Activated CD4-positive, alpha-beta T cell treated with anti-CD3 and anti-CD28 coated beads for 36 hours (primary cell): ENCODE measurements at regions not wholly inside any gene's neighbourhood (a gene's known extent, or its start where the extent isn't known, plus 50 kb on each side); places are given as distances from the start of the nearest gene placed in this dataset.

ENCODE experiments used
- ATAC-seq: fragments of 200-7000 bp; cut with Tn5 transposase; one replicate; pipeline ENCODE4 v1.10.0; 2021; ENCODE audit warnings: mild to moderate bottlenecking, moderate library complexity
- CTCF ChIA-PET: fragments of 350-600 bp; sonication (Branson Sonifier 250); formaldehyde crosslinking; loops from one replicate; lab custom pipeline; 2021; ENCODE audit warnings: antibody characterized with exemption; lab: Charles Lee
- POLR2A ChIA-PET: fragments of 350-600 bp; sonication (Branson Sonifier 250); formaldehyde crosslinking; loops from one replicate; lab custom pipeline; 2021; ENCODE audit warnings: antibody characterized with exemption, inconsistent platforms; lab: Charles Lee
- DNase-seq: peaks from one replicate; pipeline ENCODE4 v3.0.0-alpha.2; 2020
- H3K27ac Mint-ChIP-seq: one replicate; pipeline ENCODE4 v1.8.0; 2021; ENCODE audit warnings: mixed read lengths
- H3K27me3 Mint-ChIP-seq: one replicate; pipeline ENCODE4 v1.8.0; 2021; ENCODE audit warnings: mixed read lengths
- H3K36me3 Mint-ChIP-seq: one replicate; pipeline ENCODE4 v1.8.0; 2021; ENCODE audit warnings: low read depth, mixed read lengths
- H3K4me1 Mint-ChIP-seq: one replicate; pipeline ENCODE4 v1.8.0; 2021; ENCODE audit warnings: mixed read lengths
- H3K4me3 Mint-ChIP-seq: one replicate; pipeline ENCODE4 v1.8.0; 2021; ENCODE audit warnings: mild to moderate bottlenecking, moderate library complexity, mixed read lengths
- H3K9me3 Mint-ChIP-seq: one replicate; pipeline ENCODE4 v1.8.0; 2021; ENCODE audit warnings: low read depth, mixed read lengths
- intact Hi-C, 2 experiments: fragments of 100-400 bp; cut with DNase I in 1 of 2; cut with micrococcal nuclease in 1 of 2; formaldehyde crosslinking; loops; one replicate each; pipeline versions ENCODE4 v1.14.2 to v1.15.1; 2022 to 2024; cut with DNase I, micrococcal nuclease

DNA sequence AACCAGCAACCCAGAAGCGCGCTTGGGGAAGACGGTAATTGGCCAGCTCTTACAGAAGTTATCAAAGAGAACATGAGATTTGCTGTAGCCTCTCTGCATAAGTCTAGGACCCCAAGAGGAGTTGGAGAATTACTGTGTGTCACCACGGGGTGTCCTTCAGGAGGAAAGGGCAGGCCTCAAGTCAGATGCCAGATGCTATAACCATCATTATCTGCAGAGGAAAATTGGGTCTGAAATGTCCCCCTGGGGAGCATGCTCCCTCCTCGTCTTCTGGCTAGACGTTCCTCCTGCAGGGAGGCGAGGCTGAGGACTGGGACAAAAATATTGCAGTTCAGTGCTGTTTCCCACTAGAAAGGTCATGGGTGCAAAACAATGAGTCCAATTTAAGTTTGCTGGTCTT, 380.5 kb upstream of the CFAP20DC start:
- H3K4me3 Mint-ChIP-seq: no peak overlapping the region
- DNase-seq: no peak
- peaks cover 6% of the 10 kb centered on the region for H3K27me3 Mint-ChIP-seq
- POLR2A ChIA-PET: no interaction called here
- ATAC-seq: no peak
- H3K27ac Mint-ChIP-seq: no peak overlapping the region
- CTCF ChIA-PET: no interaction called here
- intact Hi-C loops: no loop called here
- peaks cover 13% of the 10 kb centered on the region for H3K9me3 Mint-ChIP-seq
- peaks cover 34% of the 10 kb centered on the region for H3K4me1 Mint-ChIP-seq
- H3K36me3 Mint-ChIP-seq: peaks cover 2% of the 10 kb centered on the region

DNA sequence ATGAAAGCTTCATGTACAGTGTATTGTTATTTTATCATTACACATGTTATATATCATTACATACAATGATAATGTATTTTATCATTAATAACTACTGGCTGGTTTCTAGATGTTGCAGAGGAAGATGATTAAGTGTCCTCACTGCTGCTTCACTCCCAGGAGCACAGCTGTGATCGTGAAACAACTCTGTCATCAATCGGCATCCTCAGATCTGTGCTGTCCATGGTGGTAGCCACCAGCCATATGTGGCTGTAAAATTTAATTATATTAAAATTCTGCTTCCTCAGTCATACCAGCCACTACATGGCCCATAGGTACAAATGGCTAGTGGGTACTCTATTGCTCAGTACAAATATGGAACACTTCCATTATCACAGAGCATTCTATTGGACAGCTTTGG, 379.4 kb upstream of the CFAP20DC start:
- DNase-seq (no peak), ATAC-seq (no peak)
- peaks cover 10% of the 10 kb centered on the region for H3K9me3 Mint-ChIP-seq
- peaks cover 44% of the 10 kb centered on the region for H3K4me1 Mint-ChIP-seq
- ChIA-PET CTCF (interaction anchor here (1.4 to 1.7 kb wide), 2 partner anchors 11 to 15 kb away, joined by 3 to 4 read pairs; no protein-coding TSS in a partner anchor), POLR2A (no interaction called here)
- H3K27ac Mint-ChIP-seq: no peak overlapping the region
- H3K27me3 Mint-ChIP-seq: peaks cover 6% of the 10 kb centered on the region
- intact Hi-C loops: loop anchor here (5.0 to 10.0 kb wide), 4 partner anchors 114 to 744 kb away; no protein-coding TSS in a partner anchor
- H3K36me3 Mint-ChIP-seq: peaks cover 1% of the 10 kb centered on the region
- H3K4me3 Mint-ChIP-seq: no peak overlapping the region

DNA sequence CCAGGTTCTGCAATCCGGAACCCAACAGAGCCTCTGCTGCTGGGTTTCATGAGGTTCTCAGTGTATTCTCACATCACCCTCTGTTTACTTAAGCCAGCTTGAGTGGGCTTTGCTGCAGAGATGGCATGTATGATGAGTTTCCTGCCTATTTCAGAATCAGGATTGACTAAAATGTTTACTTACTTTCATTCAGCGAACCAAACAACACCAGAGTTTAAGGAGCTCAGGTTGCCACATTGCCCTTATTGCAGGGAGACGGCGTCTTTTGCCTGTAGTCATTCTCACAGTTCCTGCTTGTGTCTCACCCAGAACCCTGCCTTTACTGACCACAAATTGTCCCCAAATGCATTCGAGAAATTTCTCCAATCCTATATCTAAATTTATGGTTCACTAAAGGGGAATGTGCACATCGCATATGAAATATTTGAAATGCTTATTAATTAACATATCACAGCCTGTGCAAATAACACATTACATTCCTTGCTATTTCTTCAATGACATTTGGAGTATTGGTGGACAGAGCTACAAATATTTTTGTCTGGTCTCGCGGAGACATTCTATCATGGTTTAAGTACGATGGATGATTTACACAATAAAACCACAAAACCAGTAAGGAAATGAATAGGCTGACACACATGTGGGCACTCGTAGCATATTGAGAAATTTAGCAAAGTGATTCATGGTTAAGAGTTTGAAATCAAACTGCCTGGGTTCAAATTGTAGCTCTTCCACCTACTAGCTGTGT, 377.2 kb upstream of the CFAP20DC start:
- ChIA-PET CTCF (interaction anchor here (0.9 to 1.6 kb wide), 5 partner anchors 11 to 59 kb away, joined by 3 to 8 read pairs (median 4); no protein-coding TSS in a partner anchor), POLR2A (interaction anchor here (0.6 to 0.8 kb wide), 5 partner anchors 17 to 1212 kb away, joined by 3 to 7 read pairs (median 3); no protein-coding TSS in a partner anchor)
- intact Hi-C loops: loop anchor here (1.0 to 10.0 kb wide), 12 partner anchors 17 to 742 kb away; no protein-coding TSS in a partner anchor
- DNase-seq (no peak), ATAC-seq (peak; percentile 16)
- Mint-ChIP-seq H3K27ac (peak overlapping the region; percentile 74), H3K4me1 (peaks cover 65% of the 10 kb centered on the region), H3K27me3 (peaks cover 6% of the 10 kb centered on the region), H3K4me3 (no peak overlapping the region), H3K9me3 (no peaks in the 10 kb centered on the region), H3K36me3 (no peaks in the 10 kb centered on the region)

DNA sequence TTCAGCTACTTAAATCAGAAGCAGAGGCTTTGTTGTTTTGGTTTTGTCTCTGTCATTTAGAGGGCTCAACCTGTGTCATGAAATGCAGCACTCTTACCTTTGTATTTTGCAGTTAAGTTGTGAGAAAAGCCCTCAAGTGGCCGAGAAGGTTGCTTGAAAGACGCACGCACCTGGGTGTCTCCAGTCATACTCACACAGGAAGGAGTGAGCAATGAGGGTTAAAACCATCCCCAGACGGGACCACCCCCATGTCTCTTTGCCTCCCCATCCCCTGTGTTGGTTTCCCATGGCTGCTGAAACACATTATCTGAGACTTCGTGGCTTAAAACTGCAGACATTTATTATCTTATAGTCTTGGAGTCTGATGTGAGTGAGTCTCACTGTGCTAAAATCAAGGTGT, 376.1 kb upstream of the CFAP20DC start:
- Mint-ChIP-seq H3K27me3 (peaks cover 8% of the 10 kb centered on the region), H3K4me1 (peaks cover 73% of the 10 kb centered on the region), H3K36me3 (no peaks in the 10 kb centered on the region), H3K9me3 (no peaks in the 10 kb centered on the region), H3K4me3 (no peak overlapping the region), H3K27ac (peak overlapping the region; percentile 80)
- ATAC-seq (peak; percentile 80), DNase-seq (peak; percentile 84)
- POLR2A ChIA-PET: no interaction called here
- CTCF ChIA-PET: interaction anchor here (0.8 to 2.2 kb wide), 3 partner anchors 24 to 39 kb away, joined by 3 to 9 read pairs (median 6); no protein-coding TSS in a partner anchor
- intact Hi-C loops: loop anchor here (1.0 to 10.0 kb wide), 8 partner anchors 37 to 741 kb away; no protein-coding TSS in a partner anchor

DNA sequence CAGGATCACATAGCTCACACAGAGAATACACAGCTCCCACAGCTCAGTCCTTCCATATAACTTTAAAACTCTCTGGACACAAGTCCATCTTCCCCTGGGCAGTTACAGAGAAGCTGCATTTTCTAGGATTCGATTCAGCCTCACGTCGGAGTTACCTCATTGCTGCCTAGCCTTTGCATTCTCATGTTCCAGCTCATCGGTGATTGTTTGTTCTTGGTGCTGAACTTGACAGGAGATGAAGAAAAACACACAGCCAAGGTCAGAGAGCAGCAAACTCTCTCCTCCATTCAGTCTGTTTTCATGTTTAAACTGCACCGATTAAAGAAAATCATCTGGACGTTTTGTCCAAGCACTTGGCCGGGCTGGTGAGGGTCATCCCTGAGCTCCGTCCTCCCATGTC, 375.5 kb upstream of the CFAP20DC start:
- Mint-ChIP-seq H3K36me3 (no peaks in the 10 kb centered on the region), H3K4me3 (no peak overlapping the region), H3K27ac (peak overlapping the region; percentile 80), H3K27me3 (peaks cover 8% of the 10 kb centered on the region), H3K4me1 (peaks cover 73% of the 10 kb centered on the region), H3K9me3 (peaks cover under 1% of the 10 kb centered on the region)
- ATAC-seq (no peak), DNase-seq (no peak)
- POLR2A ChIA-PET: no interaction called here
- CTCF ChIA-PET: interaction anchor here (0.8 to 2.2 kb wide), 7 partner anchors 24 to 585 kb away, joined by 3 to 9 read pairs (median 4); no protein-coding TSS in a partner anchor
- intact Hi-C loops: loop anchor here (5.0 to 10.0 kb wide), 4 partner anchors 111 to 741 kb away; no protein-coding TSS in a partner anchor

DNA sequence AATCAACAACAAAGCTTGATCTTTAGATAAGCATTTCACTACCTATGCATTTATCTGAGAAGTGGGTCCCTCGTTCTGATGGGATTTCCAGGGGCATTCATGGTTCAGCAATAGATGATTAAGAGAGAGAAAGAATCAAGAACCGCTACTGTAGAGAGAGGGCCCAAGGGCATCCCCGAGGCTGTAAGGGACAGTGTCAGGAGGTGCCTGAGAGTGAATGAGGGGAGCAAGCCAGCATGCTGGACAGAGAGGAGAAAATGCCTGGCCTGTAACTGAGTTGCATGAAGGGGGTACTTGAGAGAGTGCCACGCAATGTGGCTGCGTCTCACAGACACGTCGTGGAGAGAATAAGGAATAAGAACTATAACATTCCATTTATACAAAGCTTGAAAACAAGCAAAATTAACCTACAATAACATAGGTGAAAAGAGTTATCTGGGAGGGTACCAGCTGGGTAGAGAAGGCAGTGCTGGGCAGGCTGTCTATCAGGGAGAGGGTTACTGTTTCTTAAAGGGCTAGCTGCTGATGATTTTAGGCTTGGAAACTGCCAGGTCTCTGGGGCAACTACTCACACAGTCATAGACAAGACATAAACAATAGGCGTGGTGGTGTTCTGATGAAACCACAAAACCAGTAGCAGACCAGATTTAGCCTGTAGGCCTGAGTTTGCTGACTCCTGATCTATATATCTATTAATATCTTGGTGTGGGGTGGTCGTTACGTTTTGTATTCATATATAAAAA, 374.6 kb upstream of the CFAP20DC start:
- CTCF ChIA-PET: interaction anchor here (0.8 to 2.2 kb wide), 8 partner anchors 27 to 586 kb away, joined by 3 to 9 read pairs (median 4); no protein-coding TSS in a partner anchor
- Mint-ChIP-seq H3K27ac (peak overlapping the region; percentile 68), H3K27me3 (peaks cover 10% of the 10 kb centered on the region), H3K9me3 (peaks cover 3% of the 10 kb centered on the region), H3K4me3 (peak overlapping the region; percentile 8), H3K36me3 (no peaks in the 10 kb centered on the region), H3K4me1 (peaks cover 74% of the 10 kb centered on the region)
- DNase-seq: peak; percentile 35
- no peak for ATAC-seq
- POLR2A ChIA-PET: no interaction called here
- intact Hi-C loops: loop anchor here (5.0 to 10.0 kb wide), 4 partner anchors 110 to 740 kb away; no protein-coding TSS in a partner anchor

DNA sequence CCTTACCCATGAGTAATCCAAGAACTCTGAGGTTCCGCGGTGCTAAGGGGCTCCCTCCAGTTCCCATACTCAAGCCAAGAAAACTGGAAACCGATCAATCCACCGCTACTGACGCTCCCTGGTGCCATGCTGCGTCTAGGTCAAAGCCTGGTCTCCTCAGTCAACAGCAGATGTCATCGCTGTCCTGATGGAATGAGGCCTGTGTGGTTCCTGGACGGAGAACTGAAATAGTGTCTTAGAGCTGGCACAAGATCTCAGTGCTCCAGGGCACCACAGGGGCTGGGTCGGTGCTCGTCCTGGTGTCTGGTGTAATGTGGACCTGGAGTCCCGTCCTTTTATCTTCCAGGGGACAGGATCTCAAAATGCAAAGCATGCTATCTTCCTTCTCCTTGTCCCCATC, 373.9 kb upstream of the CFAP20DC start:
- intact Hi-C loops: loop anchor here (10.0 kb wide), 3 partner anchors 109 to 739 kb away; no protein-coding TSS in a partner anchor
- Mint-ChIP-seq H3K4me1 (peaks cover 77% of the 10 kb centered on the region), H3K27ac (peak overlapping the region; percentile 68), H3K9me3 (peaks cover 3% of the 10 kb centered on the region), H3K27me3 (peaks cover 10% of the 10 kb centered on the region), H3K36me3 (no peaks in the 10 kb centered on the region), H3K4me3 (no peak overlapping the region)
- ATAC-seq (no peak), DNase-seq (no peak)
- CTCF ChIA-PET: interaction anchor here (0.9 to 2.2 kb wide), 3 partner anchors 33 to 119 kb away, joined by 3 to 9 read pairs (median 3); no protein-coding TSS in a partner anchor
- POLR2A ChIA-PET: no interaction called here

DNA sequence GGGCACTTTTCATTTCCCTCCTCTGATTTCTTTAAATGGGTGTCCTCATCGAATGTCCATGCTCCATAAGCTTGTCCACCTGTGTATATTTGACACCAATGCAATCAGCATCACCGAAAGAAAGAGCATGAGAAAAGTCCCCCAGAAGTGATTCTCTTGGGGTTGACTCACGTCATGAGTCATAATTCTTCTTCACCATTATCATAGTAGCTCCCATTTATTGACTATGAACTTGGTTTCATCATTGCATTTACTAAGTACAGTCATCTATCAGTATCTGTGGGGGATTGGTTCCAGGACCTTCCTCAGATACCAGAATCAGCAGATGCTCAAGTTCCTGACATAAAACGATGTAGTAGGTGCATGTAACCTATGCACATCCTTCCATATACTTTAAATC, 372.5 kb upstream of the CFAP20DC start:
- CTCF ChIA-PET: interaction anchor here (0.6 to 1.6 kb wide), 3 partner anchors 36 to 125 kb away, joined by 3 to 6 read pairs (median 3); no protein-coding TSS in a partner anchor
- Mint-ChIP-seq H3K9me3 (peaks cover 3% of the 10 kb centered on the region), H3K36me3 (no peaks in the 10 kb centered on the region), H3K27ac (peak overlapping the region; percentile 59), H3K27me3 (peaks cover 8% of the 10 kb centered on the region), H3K4me1 (peaks cover 64% of the 10 kb centered on the region), H3K4me3 (no peak overlapping the region)
- no peak for DNase-seq
- intact Hi-C loops: loop anchor here (1.0 to 10.0 kb wide), 7 partner anchors 29 to 738 kb away; no protein-coding TSS in a partner anchor
- peak; percentile 66 for ATAC-seq
- POLR2A ChIA-PET: no interaction called here

DNA sequence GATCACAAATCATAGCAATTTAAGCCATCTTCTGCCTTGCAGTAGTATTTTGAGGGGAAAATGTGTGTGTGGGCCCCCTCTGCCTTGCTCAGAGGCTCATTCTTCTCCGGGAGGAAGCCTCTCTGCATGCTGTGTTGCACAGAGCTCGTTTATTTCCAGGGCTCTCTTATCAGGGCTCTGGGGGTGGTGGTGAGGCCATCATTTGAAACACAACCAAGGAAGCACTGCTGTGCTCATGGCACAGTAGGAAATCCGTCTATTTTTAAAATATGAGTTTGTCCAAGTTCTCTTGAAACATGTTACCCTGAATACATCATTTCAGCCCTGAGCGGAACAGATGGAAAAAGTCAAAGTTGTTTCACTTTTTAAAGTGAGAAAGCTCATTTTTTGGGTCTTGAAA, 369.0 kb upstream of the CFAP20DC start:
- intact Hi-C loops: no loop called here
- Mint-ChIP-seq H3K4me1 (peaks cover 31% of the 10 kb centered on the region), H3K27ac (no peak overlapping the region), H3K9me3 (peaks cover 3% of the 10 kb centered on the region), H3K27me3 (peaks cover 9% of the 10 kb centered on the region), H3K4me3 (no peak overlapping the region), H3K36me3 (no peaks in the 10 kb centered on the region)
- ChIA-PET CTCF (interaction anchor here (1.0 to 1.2 kb wide), 2 partner anchors 10 to 15 kb away, joined by 3 read pairs; no protein-coding TSS in a partner anchor), POLR2A (no interaction called here)
- no peak for ATAC-seq
- DNase-seq: no peak

DNA sequence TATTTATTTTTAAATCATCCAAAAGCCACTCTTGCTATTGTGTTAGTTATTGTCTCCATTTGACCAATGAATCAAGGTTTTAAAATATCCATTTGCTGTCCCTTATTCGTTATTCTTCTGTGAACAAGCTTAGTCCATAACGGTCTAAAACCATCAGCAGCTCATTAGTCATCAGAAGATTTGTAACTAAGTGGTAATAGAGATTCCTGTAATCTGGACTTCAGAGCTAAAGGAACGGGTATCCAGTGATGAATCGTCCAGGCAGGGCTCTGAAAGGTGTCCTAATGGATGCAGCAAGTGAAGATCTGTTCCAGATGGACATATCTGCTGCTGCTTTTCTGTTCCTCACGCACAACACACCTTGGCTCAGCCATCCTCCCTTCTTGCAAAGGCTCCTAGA, 362.7 kb upstream of the CFAP20DC start:
- Mint-ChIP-seq H3K4me3 (no peak overlapping the region), H3K27ac (no peak overlapping the region), H3K36me3 (no peaks in the 10 kb centered on the region), H3K9me3 (no peaks in the 10 kb centered on the region), H3K4me1 (peaks cover 12% of the 10 kb centered on the region), H3K27me3 (peaks cover 3% of the 10 kb centered on the region)
- CTCF ChIA-PET: interaction anchor here (0.6 to 1.0 kb wide), 2 partner anchors 23 to 448 kb away, joined by 3 to 4 read pairs; no protein-coding TSS in a partner anchor
- DNase-seq (no peak), ATAC-seq (no peak)
- POLR2A ChIA-PET: no interaction called here
- intact Hi-C loops: no loop called here

DNA sequence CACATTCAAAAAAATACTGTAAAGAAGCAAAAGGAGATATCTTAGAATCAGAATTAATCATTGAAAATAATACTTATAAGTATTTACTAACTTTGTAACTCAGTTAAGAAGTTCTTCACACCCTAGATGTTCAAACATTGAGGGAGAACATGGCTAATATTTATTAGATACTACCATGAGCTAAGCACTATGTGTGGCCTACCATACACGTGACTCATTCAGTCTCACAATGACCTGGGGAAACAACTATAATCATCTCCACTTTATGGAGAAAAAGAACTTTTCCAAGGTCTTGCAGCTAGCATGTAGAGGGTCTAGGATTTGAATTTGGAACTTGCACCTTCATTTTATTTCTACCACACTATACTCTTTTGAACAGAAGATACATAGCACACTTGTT, 361.9 kb upstream of the CFAP20DC start:
- no peaks in the 10 kb centered on the region for H3K36me3 Mint-ChIP-seq
- intact Hi-C loops: no loop called here
- peaks cover 3% of the 10 kb centered on the region for H3K27me3 Mint-ChIP-seq
- no peak for DNase-seq
- H3K4me1 Mint-ChIP-seq: peaks cover 20% of the 10 kb centered on the region
- no peak for ATAC-seq
- H3K9me3 Mint-ChIP-seq: no peaks in the 10 kb centered on the region
- ChIA-PET POLR2A (no interaction called here), CTCF (interaction anchor here (0.6 to 1.0 kb wide), 2 partner anchors 22 to 95 kb away, joined by 3 to 4 read pairs; no protein-coding TSS in a partner anchor)
- H3K27ac Mint-ChIP-seq: no peak overlapping the region
- no peak overlapping the region for H3K4me3 Mint-ChIP-seq
